HFF-Myc (cell line): ENCODE measurements at regions not wholly inside any gene's neighbourhood (a gene's known extent, or its start where the extent isn't known, plus 50 kb on each side); places are given as distances from the start of the nearest gene placed in this dataset.
"Not testable (repeated sequence)": the region's sequence is repeated elsewhere in the genome, so short reads cannot be mapped to it uniquely, and the experiment has no call there.

ENCODE experiments used
- DNase-seq: peaks from one replicate; pipeline ENCODE4 v3.0.0-alpha.2; 2011; ENCODE audit warnings: low read depth; ENCODE audit errors: extremely low read depth
- H3K4me3 ChIP-seq: replicated peaks from 2 replicates; pipeline ENCODE4 v1.5.1; 2011; ENCODE audit warnings: low read depth, mild to moderate bottlenecking, control low read depth, low read length
- CTCF ChIP-seq: IDR thresholded peaks from 2 replicates; pipeline ENCODE4 v1.5.1; 2012; ENCODE audit warnings: mild to moderate bottlenecking, low read depth, low read length, control low read depth; ENCODE audit errors: missing control alignments

- H3K4me3 ChIP-seq = no peak overlapping the region
- DNase-seq = no peak
- TF ChIP-seq CTCF = no peak
Observed at GRCh38 chr15:26259581-26259980, 396.5 kb upstream of the ATP10A start.

GRCh38 chr15:26244782-26245181 is 381.7 kb upstream of the ATP10A start:
- DNase-seq, H3K4me3 ChIP-seq: not testable (repeated sequence)

- H3K4me3 ChIP-seq = no peak overlapping the region
- no peak for TF ChIP-seq CTCF
- no peak for DNase-seq
Observed at GRCh38 chr15:26243382-26243781, 380.3 kb upstream of the ATP10A start.

- no peak for DNase-seq
- no peak for TF ChIP-seq CTCF
- H3K4me3 ChIP-seq = no peak overlapping the region
Observed at GRCh38 chr15:26242565-26243071, 379.5 kb upstream of the ATP10A start.

- TF ChIP-seq CTCF = no peak
- H3K4me3 ChIP-seq = no peak overlapping the region
- DNase-seq = no peak
Observed at GRCh38 chr15:26235864-26236263, 372.7 kb upstream of the ATP10A start.

GRCh38 chr15:26234976-26235767 is 372.0 kb upstream of the ATP10A start:
- no peak for TF ChIP-seq CTCF
- no peak for DNase-seq

GRCh38 chr15:26232691-26233090 is 369.6 kb upstream of the ATP10A start:
- TF ChIP-seq CTCF = no peak
- no peak for DNase-seq
- H3K4me3 ChIP-seq = no peak overlapping the region

More at GRCh38 chr15:26234976-26235767, 372.0 kb upstream of the ATP10A start:
- no peak overlapping the region for H3K4me3 ChIP-seq
